Fibroblast of pulmonary artery (primary cell): ENCODE measurements at regions not wholly inside any gene's neighbourhood (a gene's known extent, or its start where the extent isn't known, plus 50 kb on each side); places are given as distances from the start of the nearest gene placed in this dataset.

ENCODE experiments used
- DNase-seq: peaks from one replicate; pipeline ENCODE4 v3.0.0-alpha.2; 2010; ENCODE audit warnings: low read depth
- H3K4me3 ChIP-seq: replicated peaks from 2 replicates; pipeline ENCODE4 v1.5.1; 2011; ENCODE audit warnings: low read depth, mild to moderate bottlenecking, control low read depth, low read length, moderate library complexity
- TF ChIP-seq, protein P1 (sequence below): IDR thresholded peaks from 2 replicates; pipeline ENCODE4 v1.5.1; 2011; ENCODE audit warnings: mild to moderate bottlenecking, control low read depth, low read length, inconsistent platforms; ENCODE audit errors: missing control alignments

DNA sequence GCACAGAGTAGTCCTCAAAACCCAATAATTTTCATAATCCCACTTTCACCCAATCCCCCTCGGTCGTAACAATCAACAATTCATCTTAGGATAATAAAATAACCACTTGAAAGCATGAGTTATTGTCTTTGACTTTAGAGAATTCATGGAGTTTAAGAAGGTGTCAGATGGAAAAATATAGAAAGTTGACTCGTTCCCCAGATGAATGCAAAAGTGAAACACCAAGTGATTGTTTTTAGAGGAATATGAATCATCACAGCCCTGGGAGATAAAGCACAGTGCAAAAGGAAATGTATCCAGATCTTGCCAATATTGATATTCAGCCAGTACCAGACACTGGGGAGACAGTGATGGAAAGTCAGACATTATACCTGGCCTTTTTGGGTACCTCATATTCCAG is 860.5 kb downstream of the DHX35 start:
- TF ChIP-seq, protein P1, sequence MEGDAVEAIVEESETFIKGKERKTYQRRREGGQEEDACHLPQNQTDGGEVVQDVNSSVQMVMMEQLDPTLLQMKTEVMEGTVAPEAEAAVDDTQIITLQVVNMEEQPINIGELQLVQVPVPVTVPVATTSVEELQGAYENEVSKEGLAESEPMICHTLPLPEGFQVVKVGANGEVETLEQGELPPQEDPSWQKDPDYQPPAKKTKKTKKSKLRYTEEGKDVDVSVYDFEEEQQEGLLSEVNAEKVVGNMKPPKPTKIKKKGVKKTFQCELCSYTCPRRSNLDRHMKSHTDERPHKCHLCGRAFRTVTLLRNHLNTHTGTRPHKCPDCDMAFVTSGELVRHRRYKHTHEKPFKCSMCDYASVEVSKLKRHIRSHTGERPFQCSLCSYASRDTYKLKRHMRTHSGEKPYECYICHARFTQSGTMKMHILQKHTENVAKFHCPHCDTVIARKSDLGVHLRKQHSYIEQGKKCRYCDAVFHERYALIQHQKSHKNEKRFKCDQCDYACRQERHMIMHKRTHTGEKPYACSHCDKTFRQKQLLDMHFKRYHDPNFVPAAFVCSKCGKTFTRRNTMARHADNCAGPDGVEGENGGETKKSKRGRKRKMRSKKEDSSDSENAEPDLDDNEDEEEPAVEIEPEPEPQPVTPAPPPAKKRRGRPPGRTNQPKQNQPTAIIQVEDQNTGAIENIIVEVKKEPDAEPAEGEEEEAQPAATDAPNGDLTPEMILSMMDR = no peak
- peak; percentile 42 for DNase-seq
- H3K4me3 ChIP-seq = no peak overlapping the region

DNA sequence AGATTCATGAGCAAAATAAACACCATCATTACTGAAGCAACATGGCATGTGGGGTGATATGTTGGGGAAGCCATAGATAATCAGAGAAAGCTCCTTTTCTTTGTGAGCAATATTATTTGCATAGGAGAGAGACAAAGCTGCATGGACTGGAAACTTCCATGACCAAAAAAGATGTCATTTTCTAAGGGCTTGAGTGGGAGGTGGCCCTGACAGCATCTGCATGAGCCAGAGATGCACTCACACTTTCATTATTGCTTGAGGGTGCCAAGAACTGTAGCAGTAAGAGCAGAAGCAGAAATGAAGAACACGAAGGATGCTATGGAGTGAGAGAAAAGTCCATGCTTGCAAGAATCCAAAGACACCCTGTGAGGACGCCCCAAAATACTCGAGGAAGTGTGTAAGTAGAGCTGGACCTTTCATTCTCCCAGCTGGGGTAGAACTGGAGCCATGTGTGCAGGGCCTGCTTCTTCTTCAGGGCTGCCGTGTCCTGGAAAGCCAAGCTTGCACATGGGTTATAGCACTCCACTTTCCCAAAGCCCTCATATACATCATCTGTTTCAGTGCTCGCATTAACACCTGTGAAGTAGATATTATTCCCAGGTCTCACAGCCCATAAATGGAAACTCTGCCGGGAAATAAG is 851.2 kb downstream of the DHX35 start:
- DNase-seq = no peak

DNA sequence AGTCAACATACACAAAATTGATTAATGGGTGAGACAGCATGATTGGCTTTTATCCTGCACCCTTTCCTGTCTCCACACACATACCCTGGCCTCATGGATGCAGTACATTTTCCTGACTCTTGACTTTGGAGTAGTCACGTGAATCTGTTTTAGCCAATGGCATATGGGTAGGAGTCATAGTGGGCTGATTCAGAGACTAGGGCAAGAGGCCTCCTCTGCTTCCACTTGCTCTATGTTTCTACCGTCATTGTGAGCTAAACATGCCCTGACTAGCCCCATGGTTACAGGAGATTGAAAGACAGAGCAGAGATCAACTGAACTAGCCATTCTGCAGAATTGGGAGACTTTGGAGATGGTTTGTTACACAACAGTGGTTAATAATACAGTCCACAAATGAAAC is 850.0 kb downstream of the DHX35 start:
- TF ChIP-seq, protein P1 = no peak
- no peak overlapping the region for H3K4me3 ChIP-seq
- no peak for DNase-seq

More for the DNA sequence above, 851.2 kb downstream of the DHX35 start:
- TF ChIP-seq, protein P1 = no peak
- no peak overlapping the region for H3K4me3 ChIP-seq

DNA sequence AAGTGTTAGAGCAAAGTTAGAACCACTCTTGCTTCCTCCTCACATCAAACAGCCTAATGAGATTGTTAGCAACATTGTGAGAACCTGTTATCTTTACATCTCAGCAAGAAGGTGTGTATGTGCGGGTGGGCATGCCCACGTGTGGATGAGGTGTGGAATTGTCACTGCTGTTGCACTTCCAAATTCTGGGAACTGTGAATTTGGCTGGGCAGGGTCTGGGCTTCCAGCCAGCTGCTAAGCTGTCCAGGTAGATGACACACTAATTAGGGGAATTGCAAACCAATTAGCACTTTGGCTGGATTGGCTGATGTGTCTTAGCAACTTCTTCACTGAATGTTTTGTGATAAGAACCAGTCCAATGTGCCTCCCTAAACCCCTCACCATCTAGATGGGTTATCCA is 848.2 kb downstream of the DHX35 start:
- H3K4me3 ChIP-seq = no peak overlapping the region
- no peak for DNase-seq
- TF ChIP-seq, protein P1 = no peak

DNA sequence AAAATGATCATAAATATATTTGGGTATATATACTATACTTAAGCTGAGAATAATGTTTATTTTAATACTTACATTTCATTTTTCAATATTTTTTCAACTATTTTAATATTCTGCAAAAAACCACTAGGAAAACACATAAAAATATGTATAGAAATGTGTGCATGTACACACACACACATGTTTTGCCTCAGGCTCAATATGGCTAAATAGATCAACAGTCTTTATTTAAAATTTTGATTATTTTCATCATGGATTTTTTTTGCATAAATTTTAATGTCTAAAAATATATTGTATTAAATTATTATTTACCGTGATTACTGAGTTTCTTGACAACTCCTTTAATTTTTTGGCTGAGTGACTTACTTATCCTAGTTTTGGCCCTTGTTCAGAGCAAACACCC is 846.5 kb downstream of the DHX35 start:
- no peak for DNase-seq

DNA sequence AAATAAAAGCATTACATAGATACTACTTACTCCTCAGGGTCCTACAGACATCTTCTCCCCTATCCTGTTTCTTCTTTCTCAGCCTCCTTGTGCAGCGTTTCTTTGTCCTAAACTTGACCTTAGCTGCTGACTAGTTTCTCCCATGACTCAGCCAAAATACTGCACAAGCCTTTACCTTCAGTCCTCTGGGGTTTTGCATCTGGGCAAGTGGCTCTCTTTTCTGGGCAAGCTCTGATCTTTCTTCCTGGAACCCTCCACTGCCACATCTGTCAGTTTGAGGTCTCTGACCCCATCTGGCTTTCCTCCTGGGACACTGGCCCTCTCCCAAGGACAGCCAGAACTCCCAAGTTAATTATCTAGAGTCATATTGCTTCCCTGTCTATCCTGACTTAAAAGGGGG is 838.4 kb downstream of the DHX35 start:
- H3K4me3 ChIP-seq = no peak overlapping the region
- TF ChIP-seq, protein P1 = no peak
- DNase-seq = peak; percentile 63

More for the DNA sequence above, 846.5 kb downstream of the DHX35 start:
- TF ChIP-seq, protein P1 = no peak
- H3K4me3 ChIP-seq = no peak overlapping the region

DNA sequence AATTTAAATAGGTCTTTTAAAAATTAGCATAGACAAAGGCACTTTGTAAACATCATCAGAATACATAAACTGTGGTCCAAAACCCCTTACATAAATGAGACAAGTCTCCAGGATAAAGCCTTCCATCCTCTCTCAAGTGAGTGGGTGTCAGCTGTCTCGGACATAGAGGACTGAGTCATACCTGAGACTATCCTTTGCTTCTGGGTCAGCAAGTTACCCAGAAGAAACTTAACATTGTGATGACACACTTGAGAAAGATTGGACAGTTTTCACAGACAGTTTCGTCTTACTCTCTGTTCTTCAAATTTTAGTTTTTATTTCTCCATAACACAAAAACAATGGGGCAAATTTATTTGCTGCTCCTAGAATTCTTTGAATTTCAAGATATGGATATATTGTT is 838.0 kb downstream of the DHX35 start:
- no peak overlapping the region for H3K4me3 ChIP-seq
- DNase-seq = peak; percentile 26
- TF ChIP-seq, protein P1 = no peak
